ENCODE measurements at regions not wholly inside any gene's neighbourhood (a gene's known extent, or its start where the extent isn't known, plus 50 kb on each side); places are given as distances from the start of the nearest gene placed in this dataset.

DNA sequence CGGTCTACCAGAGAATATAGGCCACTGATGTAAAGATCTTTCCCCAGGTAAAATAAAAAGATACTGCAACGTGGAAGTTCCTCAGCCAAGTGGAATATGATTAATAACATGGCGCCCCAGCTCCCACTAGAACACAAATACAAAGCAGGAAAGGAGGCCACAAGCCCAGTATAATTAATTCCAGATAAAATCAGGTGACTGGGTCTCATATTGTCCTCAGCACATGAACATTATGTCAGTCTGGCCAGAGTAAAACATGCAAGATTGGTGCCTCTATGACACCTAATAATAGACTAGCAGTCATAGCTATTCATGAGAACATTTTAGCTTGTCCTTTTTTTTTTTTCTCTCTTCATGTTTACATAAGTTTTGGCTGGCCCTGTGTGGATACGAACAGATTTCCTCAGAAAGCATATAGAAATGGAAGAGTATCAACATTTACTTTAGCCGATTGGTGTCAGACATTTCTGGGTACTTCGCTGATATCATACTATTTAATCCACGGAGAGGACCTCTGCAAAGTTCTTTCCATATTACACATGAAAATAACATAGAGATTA is 523.8 kb upstream of the SETBP1 start:
- intact Hi-C loops (cut with DNase I) = no loop called here
- no peak overlapping the region for H3K27ac ChIP-seq
- no peaks in the 10 kb centered on the region for H3K9me3 ChIP-seq

DNA sequence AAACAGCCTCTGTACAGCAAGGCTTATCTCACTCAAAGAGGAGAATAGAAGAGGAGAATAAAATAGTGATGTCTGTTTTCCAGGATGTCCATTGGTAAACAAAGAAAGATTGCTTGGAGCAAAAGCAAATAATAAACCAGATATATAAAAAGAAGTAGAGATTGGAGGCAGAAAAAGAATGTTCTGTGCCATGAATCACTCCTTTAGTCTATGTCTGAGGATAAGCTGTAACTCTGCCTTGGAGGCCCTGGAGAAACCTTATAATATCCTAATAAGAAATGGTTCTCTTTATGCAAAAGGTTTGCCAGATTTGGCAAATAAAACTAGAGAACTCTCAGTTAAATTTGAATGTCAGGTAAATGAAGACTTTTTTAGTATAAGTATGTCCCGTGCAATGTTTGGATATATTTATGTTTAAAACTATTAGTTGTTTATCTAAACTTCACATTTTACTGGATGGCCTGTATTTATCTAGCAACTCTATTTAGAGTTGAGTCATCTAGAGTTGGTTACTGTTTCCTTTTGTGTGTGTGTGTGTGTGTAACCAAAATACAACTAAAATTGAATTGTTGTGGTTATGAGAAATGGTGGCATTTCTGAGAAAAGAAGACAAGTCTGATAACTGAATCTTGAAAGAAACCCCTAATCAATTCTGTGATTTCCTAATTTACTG is 510.3 kb upstream of the SETBP1 start:
- no peak overlapping the region for H3K9ac ChIP-seq (ENCODE audit: low read depth in 2 of 2, low read length in 2 of 2)
- no peak overlapping the region for H3K4me3 ChIP-seq
- H3K27me3 ChIP-seq = no peaks in the 10 kb centered on the region
- H3K36me3 ChIP-seq = no peaks in the 10 kb centered on the region
- TF ChIP-seq, protein P1, sequence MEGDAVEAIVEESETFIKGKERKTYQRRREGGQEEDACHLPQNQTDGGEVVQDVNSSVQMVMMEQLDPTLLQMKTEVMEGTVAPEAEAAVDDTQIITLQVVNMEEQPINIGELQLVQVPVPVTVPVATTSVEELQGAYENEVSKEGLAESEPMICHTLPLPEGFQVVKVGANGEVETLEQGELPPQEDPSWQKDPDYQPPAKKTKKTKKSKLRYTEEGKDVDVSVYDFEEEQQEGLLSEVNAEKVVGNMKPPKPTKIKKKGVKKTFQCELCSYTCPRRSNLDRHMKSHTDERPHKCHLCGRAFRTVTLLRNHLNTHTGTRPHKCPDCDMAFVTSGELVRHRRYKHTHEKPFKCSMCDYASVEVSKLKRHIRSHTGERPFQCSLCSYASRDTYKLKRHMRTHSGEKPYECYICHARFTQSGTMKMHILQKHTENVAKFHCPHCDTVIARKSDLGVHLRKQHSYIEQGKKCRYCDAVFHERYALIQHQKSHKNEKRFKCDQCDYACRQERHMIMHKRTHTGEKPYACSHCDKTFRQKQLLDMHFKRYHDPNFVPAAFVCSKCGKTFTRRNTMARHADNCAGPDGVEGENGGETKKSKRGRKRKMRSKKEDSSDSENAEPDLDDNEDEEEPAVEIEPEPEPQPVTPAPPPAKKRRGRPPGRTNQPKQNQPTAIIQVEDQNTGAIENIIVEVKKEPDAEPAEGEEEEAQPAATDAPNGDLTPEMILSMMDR (IDR thresholded peaks at IDR 0.05) = no peak
- intact Hi-C loops (cut with DNase I) = no loop called here
- H3K27ac ChIP-seq = no peak overlapping the region
- no peak for DNase-seq
- no peaks in the 10 kb centered on the region for H3K4me1 ChIP-seq
- H3K9me3 ChIP-seq = no peaks in the 10 kb centered on the region

More for the DNA sequence above, 523.8 kb upstream of the SETBP1 start:
- H3K4me1 ChIP-seq = no peaks in the 10 kb centered on the region
- H3K27me3 ChIP-seq = no peaks in the 10 kb centered on the region
- no peak overlapping the region for H3K9ac ChIP-seq (ENCODE audit: low read depth in 2 of 2, low read length in 2 of 2)
- H3K36me3 ChIP-seq = no peaks in the 10 kb centered on the region
- no peak overlapping the region for H3K4me3 ChIP-seq
- TF ChIP-seq, protein P1 (IDR thresholded peaks at IDR 0.05) = no peak
- no peak for DNase-seq

DNA sequence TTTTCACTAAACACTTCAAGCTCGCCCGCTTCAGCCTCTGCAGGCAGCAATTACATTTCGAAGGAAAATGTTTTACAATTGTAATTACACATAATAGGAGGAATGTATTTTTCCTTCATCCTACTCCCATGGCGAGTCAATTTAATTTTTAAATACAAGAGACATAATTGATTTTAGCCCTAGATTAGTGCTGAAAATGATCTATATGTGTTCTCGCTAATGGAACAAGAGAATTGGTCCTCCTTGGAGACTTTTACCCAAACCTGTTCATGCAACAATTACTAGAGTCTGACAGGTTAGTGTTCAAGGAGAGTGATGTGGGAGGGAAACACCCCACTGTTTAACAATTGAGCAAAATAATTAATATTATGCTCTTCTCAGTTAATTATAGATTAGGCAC is 509.4 kb upstream of the SETBP1 start:
- Histone ChIP-seq H3K27ac (no peak overlapping the region), H3K36me3 (no peaks in the 10 kb centered on the region), H3K4me1 (no peaks in the 10 kb centered on the region), H3K9me3 (no peaks in the 10 kb centered on the region), H3K4me3 (no peak overlapping the region), H3K27me3 (no peaks in the 10 kb centered on the region), H3K9ac (ENCODE audit: low read depth in 2 of 2, low read length in 2 of 2) (no peak overlapping the region)
- TF ChIP-seq, protein P1 (IDR thresholded peaks at IDR 0.05) = no peak
- intact Hi-C loops (cut with DNase I) = no loop called here
- no peak for DNase-seq

- H3K4me3 ChIP-seq = no peak overlapping the region
- H3K36me3 ChIP-seq = no peaks in the 10 kb centered on the region
- H3K9ac ChIP-seq (ENCODE audit: low read depth in 2 of 2, low read length in 2 of 2) = no peak overlapping the region
- no peaks in the 10 kb centered on the region for H3K27me3 ChIP-seq
- intact Hi-C loops (cut with DNase I) = no loop called here
- H3K27ac ChIP-seq = no peak overlapping the region
- no peaks in the 10 kb centered on the region for H3K9me3 ChIP-seq
- TF ChIP-seq, protein P1 (IDR thresholded peaks at IDR 0.05) = no peak
- no peaks in the 10 kb centered on the region for H3K4me1 ChIP-seq
- DNase-seq = no peak
These were observed 504.8 kb upstream of the SETBP1 start for GRCh38 chr18:44175891-44176290.

DNA sequence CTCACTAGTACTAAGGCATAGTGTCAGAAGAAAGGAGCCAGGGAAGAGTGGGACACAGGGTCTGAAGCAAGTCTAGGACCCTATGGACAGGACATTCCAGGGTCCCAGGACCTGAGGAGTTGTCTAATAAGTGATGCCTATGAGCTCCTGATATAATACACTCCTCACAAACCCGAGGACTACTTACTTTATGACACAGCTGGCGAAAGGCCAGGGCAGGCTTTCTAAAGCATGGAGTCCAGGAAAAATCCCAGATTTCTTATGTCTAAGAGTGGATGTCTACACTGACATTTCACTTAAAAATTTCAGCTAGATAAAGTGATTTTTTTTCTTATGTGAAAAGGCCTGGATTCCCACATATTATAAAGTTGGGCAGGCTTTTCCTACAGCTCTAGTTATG is 502.2 kb upstream of the SETBP1 start:
- peak; percentile 18 for DNase-seq
- no peaks in the 10 kb centered on the region for H3K9me3 ChIP-seq

More for the DNA sequence above, 502.2 kb upstream of the SETBP1 start:
- H3K4me1 ChIP-seq = no peaks in the 10 kb centered on the region
- H3K36me3 ChIP-seq = no peaks in the 10 kb centered on the region
- no peak overlapping the region for H3K4me3 ChIP-seq
- TF ChIP-seq, protein P1 (IDR thresholded peaks at IDR 0.05) = no peak
- intact Hi-C loops (cut with DNase I) = no loop called here
- H3K27me3 ChIP-seq = no peaks in the 10 kb centered on the region
- H3K9ac ChIP-seq (ENCODE audit: low read depth in 2 of 2, low read length in 2 of 2) = no peak overlapping the region
- H3K27ac ChIP-seq = no peak overlapping the region
